ENCODE measurements at regions not wholly inside any gene's neighbourhood (a gene's known extent, or its start where the extent isn't known, plus 50 kb on each side); places are given as distances from the start of the nearest gene placed in this dataset.
"Not testable (repeated sequence)": the region's sequence is repeated elsewhere in the genome, so short reads cannot be mapped to it uniquely, and the experiment has no call there.

DNA sequence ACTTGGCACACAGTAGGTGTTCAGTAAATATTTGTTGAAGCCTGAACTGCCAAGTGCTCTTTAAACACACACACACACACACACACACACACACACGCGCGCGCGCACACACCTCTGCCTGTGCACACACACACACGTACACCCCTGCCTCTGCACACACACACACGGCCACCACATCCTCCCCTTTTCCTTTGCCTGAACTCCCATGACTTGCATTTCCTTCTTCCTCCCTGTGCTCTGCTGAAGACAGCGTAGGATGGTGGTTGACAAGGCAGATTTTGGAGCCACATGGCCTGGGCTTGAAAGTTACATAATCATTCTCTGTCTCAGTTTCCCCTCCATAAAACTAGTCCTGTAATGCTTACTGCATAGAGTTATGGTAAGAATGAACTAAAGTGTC, 712.3 kb downstream of the PTPRU start:
- no peak for DNase-seq

DNA sequence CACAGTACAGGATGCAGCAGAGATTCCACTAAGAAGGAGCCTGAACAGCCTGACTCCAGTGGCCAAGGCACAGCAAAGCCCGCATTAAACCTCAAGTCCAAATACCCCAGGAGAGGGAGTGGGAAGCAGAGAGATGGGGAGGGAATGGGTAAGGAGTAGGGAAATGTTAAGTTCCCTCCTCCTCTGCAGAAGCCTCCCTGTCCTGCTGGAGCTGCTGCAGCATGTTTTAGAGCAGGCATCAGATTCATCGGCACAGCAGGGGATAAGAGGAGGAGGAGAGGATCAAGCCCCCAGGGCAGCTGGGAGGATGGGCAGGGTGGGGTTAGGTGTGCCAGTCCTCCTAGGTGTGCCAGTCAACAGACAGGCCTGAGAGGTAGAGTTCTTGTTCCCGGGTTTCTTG, 709.7 kb downstream of the PTPRU start:
- DNase-seq, result no peak

DNA sequence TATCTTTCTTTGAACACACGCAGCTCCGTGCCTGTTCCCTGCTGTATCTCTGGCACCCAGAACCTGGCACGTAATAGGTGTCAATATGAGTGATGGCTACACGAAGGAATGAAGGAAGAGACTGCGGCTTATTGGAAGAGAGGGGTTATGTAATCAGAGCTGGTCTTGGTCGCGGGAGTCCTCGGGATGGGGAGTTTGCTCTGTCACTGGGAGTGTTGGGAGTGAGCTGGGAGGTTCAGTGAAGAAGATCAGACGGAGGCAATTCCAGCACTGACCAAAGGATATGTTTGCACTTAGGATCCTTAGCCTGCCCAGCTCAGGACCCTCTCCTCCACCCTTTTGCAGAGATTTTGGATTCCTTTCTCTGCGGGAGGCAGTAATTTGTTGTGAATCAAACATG, 709.1 kb downstream of the PTPRU start:
- no peak for DNase-seq

DNA sequence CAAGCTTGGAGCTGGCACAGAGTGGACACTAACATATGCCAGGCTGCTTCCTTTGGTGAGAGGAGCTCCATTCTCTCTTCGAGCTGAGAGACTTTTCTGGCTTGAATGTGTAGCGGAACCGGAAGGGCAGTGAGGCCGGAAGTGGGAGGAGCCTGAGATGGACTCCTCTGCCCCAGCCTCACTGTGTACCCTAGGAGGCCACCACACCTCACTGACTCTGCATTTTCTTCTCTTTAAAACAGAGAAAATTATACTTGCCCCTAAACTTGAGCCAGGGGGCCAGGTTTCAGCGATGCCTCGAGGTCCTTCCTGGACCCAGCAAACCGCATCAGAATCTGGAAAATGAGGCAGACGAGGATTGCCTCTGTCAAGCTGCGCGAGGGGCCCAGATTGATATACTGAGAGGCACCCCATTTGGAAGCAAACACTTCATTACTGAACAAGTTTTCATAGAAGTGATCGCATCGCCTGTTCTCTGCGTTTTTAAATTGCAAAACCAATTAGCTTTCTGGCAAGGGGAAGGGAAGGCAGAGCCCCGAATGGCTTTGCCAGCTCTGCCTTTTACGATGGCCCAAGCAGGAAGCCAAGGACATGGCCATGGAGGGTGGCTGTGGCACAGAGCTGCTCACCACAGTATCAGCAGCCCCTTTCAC, 708.1 kb downstream of the PTPRU start:
- DNase-seq, result no peak

GRCh38 chr1:29943034-29943433, 706.7 kb downstream of the PTPRU start:
- DNase-seq, result no peak

DNA sequence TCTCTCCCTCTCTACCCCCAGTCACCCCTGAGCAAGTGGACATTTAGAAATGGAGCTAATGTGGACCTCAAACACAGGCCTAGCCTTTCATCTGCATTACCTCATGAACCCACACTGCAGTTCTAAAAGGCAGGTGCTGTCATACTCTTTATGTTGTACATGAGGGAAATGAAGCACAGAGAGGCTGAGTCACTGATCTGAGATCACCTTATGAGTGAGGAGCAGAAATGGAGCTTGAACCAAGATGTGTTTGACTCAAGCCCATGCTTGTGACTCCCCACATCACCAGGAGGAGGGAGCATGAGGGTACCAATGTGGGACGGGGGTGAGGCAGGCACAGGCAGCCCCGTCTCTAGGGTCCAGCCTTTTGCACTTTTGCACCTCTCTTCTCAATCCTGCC, 702.8 kb downstream of the PTPRU start:
- DNase-seq, result no peak

DNA sequence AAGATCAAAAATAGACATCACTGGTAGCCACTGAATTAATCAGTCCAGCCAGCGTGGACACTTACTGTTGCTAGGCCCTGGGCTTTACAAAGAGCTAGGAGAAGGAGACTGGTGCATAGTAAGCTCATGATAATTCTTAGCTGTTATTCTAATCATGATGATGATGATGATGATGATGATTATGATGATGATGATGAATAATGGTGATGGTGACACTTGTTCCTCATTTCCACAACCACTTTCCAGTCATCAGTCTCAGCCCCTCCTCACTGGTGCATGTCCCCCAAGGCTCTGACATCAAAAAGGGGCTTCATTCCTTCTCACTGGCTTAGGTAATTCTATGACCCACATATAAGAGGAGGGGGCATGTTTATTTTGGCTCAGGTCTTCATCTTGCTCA, 701.0 kb downstream of the PTPRU start:
- no peak for DNase-seq

GRCh38 chr1:29936031-29936544, 699.8 kb downstream of the PTPRU start:
- no peak for DNase-seq

DNA sequence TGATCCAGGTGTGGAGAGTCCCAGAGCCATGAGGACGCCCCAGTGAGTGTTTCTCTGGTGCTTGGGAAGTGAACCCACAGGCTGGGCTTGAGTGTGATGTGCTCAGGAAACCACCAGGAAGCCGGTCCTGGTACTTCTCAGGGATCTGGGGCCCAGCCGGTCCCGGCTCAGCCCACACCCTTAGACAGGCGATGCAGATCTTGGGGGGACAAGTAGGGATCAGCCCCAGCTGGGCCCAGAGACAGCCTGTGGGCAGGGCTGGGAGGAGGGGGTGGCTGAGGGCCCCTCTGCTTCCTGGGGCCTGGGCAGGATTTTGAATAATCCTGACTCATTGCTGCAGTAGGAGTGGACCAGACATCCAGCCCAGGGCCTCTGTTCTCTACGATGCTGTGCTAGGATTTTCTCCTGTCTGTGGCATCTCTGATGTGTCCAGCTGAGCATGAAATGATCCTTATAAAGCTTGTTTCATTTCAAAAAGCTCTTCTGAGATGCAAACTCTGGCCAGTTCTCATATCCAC, 698.0 kb downstream of the PTPRU start:
- no peak for DNase-seq

- DNase-seq, result no peak
Measured at GRCh38 chr1:29933067-29933466, 696.7 kb downstream of the PTPRU start.

DNA sequence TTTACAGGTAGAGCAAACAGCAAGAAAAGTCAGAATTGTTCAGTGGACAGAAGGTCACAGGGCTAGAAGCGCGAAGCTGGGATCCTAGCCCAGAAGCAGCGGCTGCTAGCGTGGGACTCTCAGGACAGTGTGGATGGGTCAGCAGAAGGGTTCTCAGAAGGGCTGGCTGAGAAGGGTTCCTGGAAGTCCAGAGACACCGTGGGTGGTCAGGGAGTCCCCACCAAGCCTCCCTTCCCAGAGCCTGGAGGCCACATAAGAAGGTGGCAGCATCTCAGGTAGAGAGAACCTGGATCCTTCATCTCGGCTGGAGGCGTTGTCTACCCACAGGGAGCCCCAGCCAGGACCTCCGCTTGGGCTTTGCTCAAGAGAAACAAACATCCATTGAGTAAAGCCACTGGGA, 696.3 kb downstream of the PTPRU start:
- DNase-seq, result no peak

- no peak for DNase-seq
Measured at GRCh38 chr1:29931477-29932175, 695.3 kb downstream of the PTPRU start.

DNA sequence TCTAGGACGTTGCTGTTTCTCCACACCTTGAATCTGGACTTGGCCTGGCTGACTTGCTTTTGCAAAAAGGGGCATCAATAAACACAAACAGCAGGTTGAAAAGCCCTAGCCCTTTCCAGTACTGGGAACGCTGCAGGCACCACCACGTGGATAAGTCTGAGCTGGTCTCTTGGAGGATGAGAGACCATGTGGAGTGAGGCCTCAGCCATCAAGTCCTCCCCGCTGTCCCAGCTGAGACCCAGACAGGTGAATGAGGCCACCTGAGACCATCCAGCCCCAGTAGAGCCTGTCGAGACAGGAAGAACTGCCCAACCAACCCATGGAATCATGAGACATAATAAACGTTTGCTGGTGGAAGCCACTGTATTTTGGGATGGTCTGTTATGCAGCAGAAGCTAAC, 688.7 kb downstream of the PTPRU start:
- no peak for DNase-seq

- no peak for DNase-seq
Measured at GRCh38 chr1:29924017-29924431, 687.7 kb downstream of the PTPRU start.

DNA sequence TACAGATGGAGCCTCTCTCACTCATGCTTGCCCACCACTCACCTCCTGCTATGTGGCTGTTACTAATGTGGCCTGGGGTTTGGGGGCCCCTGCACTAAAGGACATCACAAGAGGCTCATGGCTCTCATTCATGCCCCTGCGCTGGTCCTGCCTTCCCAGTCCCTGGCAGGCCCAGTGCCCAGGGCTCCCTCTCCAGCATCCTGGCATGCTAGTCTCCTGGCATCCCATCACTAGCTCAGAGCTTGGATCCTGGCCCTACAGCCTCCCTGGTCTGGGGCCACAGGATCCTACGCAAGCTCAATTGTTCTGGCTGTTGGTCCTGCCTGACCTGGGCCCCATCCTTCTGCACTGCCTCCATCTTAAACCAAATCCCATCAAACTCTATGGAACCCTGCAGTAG, 685.4 kb downstream of the PTPRU start:
- no peak for DNase-seq

DNA sequence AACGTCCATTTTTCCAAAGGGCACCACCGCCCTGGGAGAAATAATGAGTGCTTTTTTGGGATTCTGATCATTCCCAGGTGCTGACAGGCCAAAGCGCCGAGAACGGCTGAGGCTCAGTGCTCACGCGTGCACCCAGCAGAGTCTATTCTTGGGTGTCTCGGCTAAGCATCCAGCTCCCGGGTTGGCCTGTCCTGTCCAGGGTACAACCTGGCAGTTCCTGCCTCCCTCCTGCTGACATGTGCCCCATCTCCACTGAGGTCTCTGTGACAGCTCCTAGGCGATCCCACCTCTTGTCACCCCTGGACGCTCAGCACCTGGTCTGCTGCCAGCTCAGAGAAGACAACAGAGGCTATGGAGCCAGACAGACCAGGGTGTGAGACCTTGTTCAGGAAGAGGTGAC, 684.5 kb downstream of the PTPRU start:
- DNase-seq, result no peak

DNA sequence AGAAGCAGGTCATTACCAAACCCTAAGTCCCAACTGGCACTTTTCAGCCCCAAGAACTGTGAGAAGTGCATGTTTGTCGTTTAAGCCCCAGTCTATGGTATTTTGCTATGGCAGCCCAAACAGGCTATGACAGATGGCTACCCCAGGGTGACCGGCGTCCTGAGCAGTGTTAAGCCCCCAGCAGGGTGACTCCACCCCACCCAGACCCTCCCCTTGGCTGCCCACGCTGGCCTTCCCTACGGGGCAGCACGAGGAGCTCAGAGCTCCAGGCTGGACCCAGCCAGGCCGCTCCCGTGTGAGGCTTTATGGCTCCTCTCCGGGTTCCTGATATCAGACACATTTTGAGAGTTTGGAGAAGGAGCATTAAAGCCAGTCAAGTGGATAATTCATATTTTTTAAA, 684.0 kb downstream of the PTPRU start:
- no peak for DNase-seq

DNA sequence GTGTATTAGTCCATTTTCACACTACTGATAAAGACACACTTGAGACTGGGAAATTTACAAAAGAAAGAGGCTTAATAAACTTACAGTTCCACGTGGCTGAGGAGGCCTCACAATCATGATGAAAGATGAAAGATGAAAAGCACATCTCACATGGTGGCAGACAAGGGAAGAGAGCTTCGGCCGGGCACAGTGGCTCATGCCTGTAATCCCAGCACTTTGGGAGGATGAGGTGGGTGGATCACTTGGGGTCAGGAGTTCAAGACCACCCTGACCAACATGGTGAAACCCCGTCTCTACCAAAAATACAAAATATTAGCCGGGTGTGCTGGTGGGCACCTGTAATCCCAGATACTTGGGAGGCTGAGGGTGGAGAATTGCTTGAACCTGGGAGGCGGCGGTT, 682.7 kb downstream of the PTPRU start:
- not testable (repeated sequence) for DNase-seq

GRCh38 chr1:29916656-29917369, 680.5 kb downstream of the PTPRU start:
- DNase-seq, result no peak

GRCh38 chr1:29914936-29915335, 678.6 kb downstream of the PTPRU start:
- DNase-seq, result no peak

DNA sequence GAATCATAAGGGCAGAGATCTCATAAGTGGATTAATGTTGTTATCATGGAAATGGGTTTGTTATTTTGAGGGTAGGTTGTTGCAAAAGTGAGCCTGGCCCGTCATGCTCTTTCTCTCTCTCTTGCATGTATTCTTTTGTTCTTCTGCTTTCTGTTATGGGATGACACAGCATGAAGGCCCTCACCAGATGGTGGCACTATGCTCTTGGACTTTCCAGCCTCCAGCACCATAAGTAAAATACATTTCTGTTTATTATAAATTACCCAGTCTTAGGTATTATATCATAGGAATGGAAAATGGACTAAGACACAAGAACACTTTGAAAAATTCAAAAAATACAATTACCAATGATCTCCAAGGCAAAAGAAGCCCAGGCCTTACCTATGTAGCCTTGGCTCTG, 676.1 kb downstream of the PTPRU start:
- no peak for DNase-seq

DNA sequence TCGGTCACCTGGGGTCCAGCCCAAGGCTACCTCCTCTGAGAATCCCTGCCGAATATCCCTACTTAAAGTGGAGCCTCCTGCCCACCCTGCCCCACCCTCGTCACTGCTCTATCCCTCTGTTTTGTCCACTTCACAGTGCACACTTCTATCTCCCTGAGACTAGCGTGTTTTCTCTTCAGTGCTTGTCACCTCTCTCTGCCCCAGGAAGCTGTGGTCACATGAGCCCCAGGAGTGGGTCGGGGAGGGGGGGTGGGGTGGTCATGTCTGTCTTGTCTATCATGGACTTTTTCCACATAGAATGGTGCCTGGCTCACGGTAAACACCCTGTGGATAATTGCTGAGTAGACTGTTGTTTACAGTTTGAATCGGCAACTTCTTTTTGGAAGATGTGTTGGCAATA, 673.6 kb downstream of the PTPRU start:
- DNase-seq, result no peak

DNA sequence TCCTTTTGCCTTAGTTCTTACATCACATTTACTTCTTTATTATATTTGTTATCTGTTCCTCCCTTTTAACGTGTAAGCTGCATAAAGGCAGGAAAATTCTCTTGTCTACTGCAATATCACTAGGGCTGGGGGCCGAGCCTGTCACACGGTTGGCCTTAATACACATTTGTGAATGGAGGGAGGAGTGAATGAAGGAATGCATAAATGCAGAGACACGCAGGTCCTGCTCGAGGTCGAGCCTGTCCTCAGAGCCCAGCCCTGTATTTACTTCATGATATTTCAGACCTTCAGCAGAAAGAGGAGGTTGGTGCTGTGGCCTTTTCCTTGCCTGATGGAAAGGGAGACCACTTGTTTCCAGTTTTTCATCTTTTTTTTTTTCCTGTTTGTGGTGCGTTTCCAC, 671.3 kb downstream of the PTPRU start:
- no peak for DNase-seq

GRCh38 chr1:29906927-29907326, 670.6 kb downstream of the PTPRU start:
- no peak for DNase-seq
